HG03520 (cell line): ENCODE measurements at regions not wholly inside any gene's neighbourhood (a gene's known extent, or its start where the extent isn't known, plus 50 kb on each side); places are given as distances from the start of the nearest gene placed in this dataset.
"Not testable (repeated sequence)": the region's sequence is repeated elsewhere in the genome, so short reads cannot be mapped to it uniquely, and the experiment has no call there.

Experiments used
- ATAC-seq: cut with Tn5 transposase; IDR thresholded peaks from one replicate; pipeline ENCODE4 v1.9.1; 2021; ENCODE audit warnings: mild to moderate bottlenecking, moderate library complexity; ENCODE audit not compliant: unreplicated experiment

DNA sequence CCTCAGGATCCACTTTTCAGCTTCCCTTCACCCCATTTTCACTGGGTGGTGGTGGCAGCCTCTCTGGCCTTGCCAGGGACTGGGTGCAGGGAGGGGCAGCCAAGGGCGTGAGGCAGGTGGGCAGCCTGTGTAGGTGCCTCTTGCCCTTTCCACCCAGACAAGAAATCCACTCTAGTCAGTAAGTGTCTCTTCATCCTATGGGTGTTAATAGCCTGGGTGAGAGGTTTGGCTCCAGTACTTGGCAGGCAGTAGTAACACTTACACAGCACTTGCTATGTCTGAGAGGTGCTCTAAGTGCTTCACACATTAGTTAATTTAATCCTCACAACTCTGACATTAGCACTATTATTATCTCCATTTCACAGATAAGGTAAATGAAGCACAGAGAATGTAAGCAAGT is 171.9 kb downstream of the EMP1 start:
- no peak for ATAC-seq

DNA sequence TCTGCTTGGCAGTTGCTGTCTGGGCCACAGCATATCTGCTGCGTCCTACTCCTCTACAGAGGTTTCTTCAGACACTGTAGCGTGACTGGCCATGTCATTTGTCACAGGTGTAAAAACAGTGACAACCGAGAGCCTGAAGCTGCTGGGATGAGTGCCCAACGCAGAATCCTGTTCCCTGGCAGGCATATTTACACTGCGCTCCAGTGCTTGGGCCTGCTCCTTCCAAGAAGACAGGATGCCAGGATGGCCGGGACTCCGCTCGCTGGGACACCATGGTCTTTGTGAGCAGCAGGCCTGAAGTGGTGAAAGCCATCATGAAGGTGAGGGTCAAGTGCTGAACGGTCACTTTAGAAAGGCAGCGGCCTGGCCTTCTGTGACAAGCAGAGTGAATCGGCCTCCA is 171.4 kb downstream of the EMP1 start:
- no peak for ATAC-seq

DNA sequence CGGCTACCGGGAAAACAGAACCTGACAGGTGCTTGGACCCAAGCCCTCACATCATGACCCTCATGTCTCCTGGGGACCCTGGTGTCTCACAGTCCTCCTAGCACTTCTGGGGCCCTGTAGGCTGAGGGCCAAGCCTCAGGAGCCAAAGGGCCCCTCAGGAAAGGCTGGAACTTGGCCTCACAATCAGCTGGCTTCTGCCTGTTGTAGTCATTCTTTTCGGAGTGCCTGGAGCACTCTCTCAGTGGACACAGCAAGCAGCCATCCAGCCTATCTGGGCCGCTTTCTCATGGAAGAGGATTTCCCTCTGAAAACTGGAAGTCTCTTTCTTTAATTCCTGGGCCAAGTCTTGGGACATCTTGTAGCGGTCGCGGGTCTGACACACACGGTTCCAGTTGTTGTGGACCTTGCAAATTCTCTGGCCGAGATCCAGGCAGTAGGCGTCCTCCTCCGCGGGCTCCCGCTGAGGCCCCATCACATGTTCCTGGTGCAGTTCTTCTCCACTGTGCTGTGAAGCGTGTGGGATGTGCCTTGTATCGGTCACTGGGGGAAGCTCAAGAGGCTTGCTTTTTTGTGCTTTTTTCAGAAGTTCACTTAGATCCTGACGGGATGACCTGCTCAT is 169.3 kb downstream of the EMP1 start:
- ATAC-seq = no peak

DNA sequence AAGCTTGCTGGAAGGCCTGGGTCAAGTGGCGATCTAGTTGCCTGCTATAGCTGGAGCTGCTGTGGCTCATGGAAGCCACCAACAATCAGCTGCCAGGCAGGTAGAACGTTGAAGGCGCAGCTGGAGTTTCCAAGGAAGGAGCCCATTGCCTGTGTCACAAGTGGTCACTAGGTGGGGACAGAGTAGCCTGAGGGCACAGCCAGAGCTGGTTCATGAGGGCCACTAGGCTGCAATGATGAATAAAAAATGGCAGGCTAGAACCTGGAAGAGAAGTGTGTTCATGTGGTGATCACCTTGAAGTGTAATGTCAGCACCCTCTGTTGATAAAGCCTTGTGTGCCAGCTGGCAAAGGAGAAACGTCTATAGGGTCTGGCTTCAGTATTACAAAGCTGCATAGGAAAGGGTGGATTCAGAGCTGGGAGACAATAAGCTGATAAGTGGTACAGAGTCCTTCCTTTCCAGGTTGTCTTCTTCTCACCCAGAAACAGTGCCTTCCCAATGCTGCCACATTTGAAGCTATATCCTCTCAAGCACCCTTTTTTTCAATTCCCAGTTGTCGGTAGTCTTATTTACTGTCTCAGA is 165.8 kb downstream of the EMP1 start:
- peak; percentile 92 for ATAC-seq

DNA sequence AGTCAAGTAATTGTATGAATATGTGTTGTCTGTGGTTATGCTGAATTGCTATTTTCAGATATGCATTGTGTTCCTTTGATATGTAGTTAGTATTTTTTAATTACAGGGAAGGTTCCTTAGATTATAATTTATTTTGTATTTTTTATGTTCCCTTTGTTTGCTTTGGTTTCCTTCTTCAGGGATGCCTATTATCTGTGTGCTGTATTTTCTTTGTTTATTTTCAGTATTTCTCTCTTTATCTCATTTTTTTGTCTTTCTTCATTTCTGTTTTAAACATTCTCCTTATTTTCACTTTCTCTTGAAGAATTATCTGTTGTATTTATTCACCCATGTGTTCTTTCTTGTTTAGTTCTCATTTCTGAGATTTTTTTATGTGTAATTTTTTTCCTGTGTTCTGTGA is 163.1 kb downstream of the EMP1 start:
- no peak for ATAC-seq

DNA sequence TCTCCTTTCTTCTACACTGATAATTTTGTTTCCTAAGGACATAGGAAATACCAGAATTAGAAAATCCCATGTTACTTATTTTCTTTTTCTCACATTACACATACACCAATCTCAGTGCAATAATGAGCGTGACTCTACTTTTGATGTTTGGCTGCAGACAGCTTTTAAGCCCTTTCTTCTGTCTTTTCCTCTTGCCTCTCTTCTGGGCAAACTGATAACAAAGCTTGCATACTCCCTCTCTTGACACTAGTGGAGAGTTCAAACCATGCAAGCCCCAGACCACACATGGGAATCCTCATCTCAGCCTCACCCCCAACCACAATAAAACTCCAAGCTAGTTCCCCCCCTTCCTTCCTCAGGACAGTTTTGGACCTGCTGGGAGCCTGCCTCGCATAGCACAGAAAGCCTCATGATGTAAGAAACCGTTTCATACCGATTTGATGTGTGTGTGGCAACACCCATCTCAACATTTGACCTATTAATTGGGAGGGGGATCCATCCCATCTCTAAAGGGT is 161.9 kb downstream of the EMP1 start:
- ATAC-seq = no peak

DNA sequence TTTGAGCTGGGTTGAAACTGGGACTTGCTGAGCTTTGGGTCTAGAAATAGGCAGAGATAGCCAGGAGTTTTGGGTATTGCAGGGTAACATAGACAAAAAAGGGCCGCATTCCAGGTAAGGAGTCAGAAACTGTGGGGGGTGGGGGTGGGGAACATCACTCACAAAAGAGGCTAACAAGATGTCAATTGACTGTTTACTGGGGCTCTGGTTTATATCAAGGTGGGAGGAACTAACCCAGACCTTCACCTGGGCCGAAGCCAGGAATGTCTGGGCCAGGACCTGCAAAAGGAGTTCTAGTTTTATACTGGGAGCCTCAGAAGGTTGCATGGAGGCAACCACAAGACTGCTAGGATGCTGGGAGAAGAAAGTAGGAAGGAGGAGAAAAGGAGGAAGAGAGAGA is 154.4 kb downstream of the EMP1 start:
- ATAC-seq = no peak

DNA sequence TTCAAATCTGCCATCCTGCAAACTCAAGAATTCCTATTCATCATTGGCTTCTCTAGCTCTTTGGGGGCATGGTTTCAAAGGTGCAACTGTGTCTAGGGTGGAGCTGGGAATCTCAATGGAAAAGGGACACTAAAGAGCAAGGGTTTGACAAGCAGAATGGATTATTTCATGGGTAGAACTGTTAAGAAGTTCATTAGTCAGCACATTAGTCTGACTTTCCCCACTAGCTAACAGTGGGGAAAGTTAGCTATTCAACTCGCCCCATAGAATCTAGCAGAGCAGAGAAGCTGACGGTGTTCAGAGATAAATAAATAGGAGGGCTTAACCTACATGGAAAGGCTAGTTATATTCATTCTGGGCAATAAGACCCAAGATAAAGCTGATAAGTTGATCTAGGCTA is 153.9 kb downstream of the EMP1 start:
- no peak for ATAC-seq

DNA sequence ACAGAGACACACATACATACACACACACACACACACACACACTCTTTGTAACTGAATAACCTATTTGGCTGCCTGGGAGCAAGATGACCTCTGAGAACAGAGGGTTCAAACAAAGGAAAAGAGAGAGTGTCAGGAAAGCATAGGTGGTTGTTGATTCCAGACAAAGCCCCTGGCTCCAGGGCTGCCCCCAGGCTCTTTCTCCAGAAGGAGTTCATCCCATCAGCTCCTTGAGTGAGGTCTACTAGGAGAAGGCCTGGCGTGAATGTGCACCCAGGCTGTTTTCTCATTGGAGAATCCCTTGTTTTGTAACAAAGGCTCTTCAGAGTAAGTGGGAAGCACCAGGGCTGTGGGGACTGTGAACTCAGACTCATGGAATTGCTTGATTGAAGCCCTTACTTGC is 151.9 kb downstream of the EMP1 start:
- ATAC-seq = no peak

DNA sequence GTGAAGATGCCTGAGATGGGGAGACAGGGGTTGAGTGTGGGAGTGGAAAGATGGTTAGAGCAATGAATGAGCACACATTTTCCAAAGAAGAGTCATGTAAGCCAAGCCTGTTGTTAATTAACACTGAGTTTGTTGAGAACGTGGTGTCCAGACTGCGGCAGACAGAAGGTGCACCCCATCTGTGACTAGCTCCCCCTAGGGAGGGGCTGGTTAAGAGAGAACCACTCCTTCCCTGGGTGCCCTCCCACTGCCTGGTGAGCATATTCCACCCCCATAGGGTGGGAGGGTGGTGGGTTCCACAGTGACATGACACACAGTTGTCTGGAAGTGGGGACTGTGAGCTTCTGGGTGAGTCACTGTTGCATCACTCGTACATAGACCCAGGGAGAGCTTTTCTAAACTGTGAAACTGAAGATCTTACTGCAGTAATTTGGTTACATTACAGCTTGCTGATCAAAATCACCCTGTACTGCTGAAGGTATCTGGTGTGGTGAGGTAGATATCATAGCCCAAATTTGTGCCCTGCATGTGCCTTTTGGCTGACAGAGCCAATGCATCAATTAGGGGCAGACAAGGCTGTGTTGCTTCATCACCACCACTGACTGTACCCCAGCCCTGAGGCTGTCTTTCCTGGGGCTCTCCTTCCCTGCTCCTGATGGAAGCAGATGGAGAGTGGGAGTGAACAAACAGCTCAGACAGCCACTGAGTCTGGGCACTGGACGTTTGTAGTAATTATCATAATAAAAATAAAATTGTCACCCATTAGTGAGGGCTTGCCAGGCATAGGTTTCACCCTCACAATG is 150.9 kb downstream of the EMP1 start:
- no peak for ATAC-seq

DNA sequence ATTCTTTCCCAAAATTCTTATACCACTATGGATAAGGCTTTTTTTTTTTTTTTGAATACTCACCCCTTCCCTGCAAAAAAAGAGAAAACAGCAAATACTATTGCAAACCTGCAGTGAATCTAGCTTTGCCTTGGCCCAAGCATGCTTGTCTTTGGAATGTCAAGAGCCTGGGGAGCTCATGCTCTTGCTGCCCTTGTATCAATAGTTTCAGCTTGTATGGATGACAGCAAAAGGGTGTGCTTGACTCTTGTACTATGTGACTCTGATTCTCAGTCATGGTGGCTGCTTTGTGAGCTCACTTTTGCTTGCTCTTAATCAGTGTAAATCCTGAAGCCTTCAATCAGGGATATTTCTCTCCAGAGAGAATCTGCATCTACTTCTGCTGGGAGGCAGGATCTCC is 149.2 kb downstream of the EMP1 start:
- ATAC-seq = no peak

DNA sequence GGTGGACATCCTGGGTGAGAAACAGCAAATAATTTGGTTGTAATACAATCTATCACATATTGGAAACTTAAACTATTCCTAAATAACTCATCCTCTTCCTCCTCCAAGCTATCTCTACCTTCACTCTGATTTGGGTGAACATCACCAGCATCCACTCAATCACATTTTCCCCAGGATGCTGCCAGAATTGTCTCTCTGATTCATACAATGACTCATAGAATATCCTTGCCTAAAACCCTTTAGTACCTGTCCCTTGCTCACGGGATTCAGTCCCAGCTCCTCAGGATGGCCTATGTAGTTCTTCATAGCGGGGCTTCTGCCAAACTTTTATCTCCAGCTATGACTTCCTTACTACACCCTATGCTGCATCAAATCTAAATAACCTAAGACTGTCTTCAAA is 146.8 kb downstream of the EMP1 start:
- no peak for ATAC-seq

DNA sequence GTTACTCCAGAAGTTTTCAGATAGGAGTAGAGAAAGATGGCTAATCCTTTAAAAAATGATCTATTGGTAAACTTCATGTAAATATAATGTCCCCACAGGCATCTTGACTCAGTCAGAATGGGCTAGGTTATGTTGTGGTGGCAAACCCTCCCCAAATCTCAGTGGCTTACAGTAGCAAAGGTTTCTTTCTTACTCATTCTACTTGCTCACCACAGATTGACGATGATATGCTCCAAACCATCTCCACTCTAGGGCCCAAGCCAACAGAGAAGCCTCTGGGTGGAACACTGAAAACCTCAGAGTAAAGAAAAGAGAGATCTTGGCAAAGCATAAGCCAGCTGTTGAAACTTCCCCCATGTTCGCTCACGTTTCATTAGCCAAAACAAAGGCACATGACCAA is 146.4 kb downstream of the EMP1 start:
- ATAC-seq = peak; percentile 62

DNA sequence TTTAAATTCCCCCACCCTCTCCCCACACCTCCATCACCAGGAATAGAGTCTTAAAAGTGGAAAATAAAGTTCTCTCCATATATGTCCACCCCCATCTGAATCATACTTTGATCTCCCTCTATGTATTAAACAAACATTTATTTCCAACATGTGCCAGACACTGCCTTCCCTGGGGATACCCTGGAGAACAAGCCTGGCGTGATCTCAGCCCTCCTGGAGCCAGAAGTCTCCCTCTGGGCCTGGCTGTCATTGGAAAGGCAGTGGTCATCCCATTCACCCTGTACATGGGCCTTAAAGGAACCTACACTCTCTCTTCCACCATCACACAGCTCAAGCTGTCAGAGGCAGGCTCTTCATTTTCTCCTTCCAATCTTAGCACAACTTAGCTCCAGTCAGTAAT is 143.6 kb downstream of the EMP1 start:
- no peak for ATAC-seq

DNA sequence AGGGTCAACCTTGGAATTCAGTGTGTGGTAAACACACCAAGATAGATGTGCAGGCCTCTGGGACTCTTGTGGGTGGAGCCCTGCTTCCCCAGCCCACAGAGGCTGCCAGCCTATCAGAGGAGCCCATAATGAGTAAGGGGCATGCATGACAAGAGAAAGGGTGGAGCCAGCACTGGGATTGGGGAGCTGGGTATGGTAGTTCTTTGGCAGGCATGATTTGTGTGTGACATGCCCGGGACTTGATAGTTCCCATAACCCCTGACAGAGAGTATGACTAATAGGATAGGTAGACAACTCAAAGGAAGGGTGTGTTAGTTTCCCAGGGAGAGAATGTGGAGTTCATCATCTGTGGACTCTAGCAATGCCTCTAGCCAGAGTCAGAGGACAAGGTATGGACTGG is 143.0 kb downstream of the EMP1 start:
- no peak for ATAC-seq

DNA sequence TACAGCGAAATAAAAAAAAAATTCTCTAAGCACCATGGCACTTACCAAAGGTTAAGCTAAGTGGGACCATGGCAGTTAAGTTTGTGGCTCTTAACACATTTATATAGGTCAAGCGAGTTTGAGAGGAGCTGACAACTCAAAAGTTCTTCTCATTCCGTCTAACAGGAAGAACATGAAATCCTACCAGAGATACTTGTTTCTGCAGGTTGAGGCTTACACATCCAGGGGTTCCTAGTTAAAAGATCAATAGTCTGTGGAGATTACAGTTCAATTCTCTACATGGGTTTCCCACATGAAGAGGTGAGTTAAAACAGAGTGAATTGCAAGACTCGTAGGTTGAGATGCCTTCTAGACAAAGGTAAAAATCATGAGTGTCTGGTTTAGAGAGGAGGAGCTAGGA is 142.6 kb downstream of the EMP1 start:
- ATAC-seq = no peak

DNA sequence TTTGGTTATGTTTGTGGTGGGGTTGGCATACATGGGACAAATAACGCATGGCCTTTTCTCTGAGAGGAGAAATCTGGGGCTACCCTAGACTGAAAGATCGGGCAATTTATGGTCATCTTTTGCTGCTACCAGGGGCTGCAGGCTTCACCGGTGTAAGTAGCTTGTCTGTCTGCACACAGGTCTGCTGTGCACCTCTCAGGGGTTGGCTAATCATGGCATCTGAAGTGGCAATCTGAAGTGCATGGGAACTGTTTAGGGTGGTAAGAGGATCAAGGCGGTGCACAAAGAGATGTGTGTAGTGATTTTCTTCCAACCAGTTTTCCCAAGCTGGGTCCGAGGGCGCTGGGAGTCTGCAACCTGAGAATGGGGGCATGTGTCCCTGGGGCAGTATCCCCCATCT is 141.3 kb downstream of the EMP1 start:
- ATAC-seq = no peak

DNA sequence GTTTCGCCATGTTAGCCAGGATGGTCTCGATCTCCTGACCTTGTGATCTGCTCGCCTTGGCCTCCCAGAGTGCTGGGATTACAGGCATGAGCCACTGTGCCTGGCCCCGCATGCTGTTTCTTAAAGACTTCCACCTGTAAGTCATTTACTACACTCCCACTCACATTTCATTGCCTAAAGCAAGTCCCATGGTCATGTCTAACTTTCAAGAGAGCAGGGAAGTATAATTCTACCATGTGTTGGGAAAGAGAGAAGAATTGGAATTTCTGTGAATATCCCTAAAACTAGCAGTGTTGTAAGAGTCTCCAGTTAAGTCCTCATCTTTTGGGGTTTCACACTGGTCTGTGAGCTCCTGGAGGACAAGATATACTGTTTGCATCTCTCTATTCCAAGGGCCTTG is 139.7 kb downstream of the EMP1 start:
- no peak for ATAC-seq

DNA sequence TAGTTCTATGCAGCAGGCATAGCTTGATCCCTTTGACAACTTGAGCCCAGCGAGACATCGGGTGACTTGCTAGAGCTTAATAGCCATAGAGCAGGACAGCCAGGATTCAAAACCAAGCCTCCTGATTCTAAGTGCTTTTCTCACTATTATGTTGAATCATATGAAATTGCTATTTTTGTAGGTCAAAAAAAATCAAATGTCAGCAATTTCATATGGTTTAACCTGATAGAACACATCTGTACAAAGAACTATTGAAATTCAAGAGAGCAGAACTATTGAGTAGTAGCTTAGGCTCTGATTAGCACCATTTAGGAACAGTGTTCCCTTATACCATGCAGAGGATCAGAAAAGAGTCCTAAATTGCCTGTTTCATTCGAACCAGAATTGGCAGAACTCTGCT is 132.0 kb downstream of the EMP1 start:
- ATAC-seq = no peak

DNA sequence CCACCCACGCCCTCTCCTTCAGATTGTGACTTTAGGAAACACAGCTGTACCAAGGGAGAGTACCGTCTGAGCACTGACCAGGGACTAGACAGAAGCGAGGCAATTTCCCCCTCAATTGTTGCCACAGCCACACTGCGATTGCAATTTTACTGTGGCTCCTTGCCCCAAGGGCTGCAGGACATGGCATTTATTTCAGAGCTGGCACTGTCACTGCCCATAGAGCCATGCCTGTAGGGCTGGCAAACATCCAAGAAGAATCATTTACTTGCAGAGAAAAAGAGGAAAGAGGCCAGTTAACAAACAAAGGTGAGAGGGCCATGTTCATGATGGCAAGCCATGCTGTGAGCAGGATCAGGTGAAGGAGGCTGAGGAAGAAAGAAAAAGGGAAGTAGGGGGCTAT is 129.6 kb downstream of the EMP1 start:
- no peak for ATAC-seq

DNA sequence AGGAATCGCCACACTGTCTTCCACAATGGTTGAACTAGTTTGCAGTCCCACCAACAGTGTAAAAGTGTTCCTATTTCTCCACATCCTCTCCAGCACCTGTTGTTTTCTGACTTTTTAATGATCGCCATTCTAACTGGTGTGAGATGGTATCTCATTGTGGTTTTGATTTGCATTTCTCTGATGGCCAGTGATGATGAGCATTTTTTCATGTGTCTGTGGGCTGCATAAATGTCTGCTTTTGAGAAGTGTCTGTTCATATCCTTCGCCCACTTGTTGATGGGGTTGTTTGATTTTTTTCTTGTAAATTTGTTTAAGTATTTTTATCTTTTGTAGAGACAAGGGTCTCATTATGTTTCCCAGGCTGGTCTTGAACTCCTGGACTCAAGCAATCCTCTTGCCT is 128.5 kb downstream of the EMP1 start:
- not testable (repeated sequence) for ATAC-seq
